K562 (cell line): ENCODE measurements at regions not wholly inside any gene's neighbourhood (a gene's known extent, or its start where the extent isn't known, plus 50 kb on each side); places are given as distances from the start of the nearest gene placed in this dataset.

Source experiments
- ATAC-seq: fragments of 200-7000 bp; cut with Tn5 transposase; 3 replicates; pipeline ENCODE4 v1.9.1; 2020; ENCODE audit warnings: moderate library complexity
- BruUV-seq: library from RNA; stranded (reverse); fragments of 400-500 nt; replicated peaks from 2 replicates; lab custom pipeline; 2021; lab: Mats Ljungman, UMichigan
- CTCF ChIA-PET: fragments of 300-600 bp; formaldehyde crosslinking; extraction: SDS; loops from one replicate; lab custom pipeline; 2021; ENCODE audit warnings: low intra/inter-chr PET ratio; lab: Yijun Ruan, JAX
- POLR2A ChIA-PET: fragments of 300-600, 350-650 bp; sonication (Branson Sonifier 250); formaldehyde crosslinking; extraction: SDS; loops from one replicate; lab custom pipeline; 2021; ENCODE audit warnings: antibody characterized with exemption, inconsistent platforms; lab: Yijun Ruan, JAX
- DNase-seq, 4 experiments: peaks; one replicate each; pipeline versions ENCODE4 v3.0.0 to v3.0.0-alpha.2; 2011 to 2018; ENCODE audit warnings: low spot score in 3 of 4, mixed read lengths in 3 of 4; ENCODE audit errors: extremely low read depth in 1 of 4
- FAIRE-seq: peaks from 2 replicates; lab custom pipeline; 2011; peaks lifted over from hg19 to GRCh38; lab: Jason Lieb, UNC
- H2AFZ ChIP-seq: 2 replicates; pipeline ENCODE4 v1.6.0; 2011; ENCODE audit warnings: low read depth, low read length, control low read depth, inconsistent platforms
- H3K27ac ChIP-seq: fragments of 200-600 bp; 3 replicates; pipeline ENCODE4 v1.8.0; 2011; ENCODE audit warnings: low read depth, mild to moderate bottlenecking, control low read depth, inconsistent platforms, low read length, moderate library complexity, mixed read lengths; ENCODE audit errors: extremely low read depth
- H3K27me3 ChIP-seq, 2 experiments: fragments of 300-600 bp in 1 of 2; 2 replicates in 1 of 2; 3 replicates in 1 of 2; pipeline versions ENCODE4 v1.6.0 to v1.8.0; 2011; ENCODE audit warnings: inconsistent platforms in 2 of 2, low read length in 2 of 2, mild to moderate bottlenecking in 1 of 2, mixed read lengths in 1 of 2, moderate library complexity in 1 of 2; ENCODE audit not compliant: control insufficient read depth in 2 of 2, insufficient read depth in 2 of 2
- H3K36me3 ChIP-seq: fragments of 300-600 bp; 3 replicates; pipeline ENCODE4 v1.8.0; 2011; ENCODE audit warnings: mild to moderate bottlenecking, low read length, inconsistent platforms; ENCODE audit not compliant: control insufficient read depth, insufficient read depth
- H3K4me1 ChIP-seq, 2 experiments: fragments of 200-600 bp in 1 of 2; replicated peaks in 1 of 2; 2 replicates in 1 of 2; 3 replicates in 1 of 2; pipeline versions ENCODE4 v1.5.1 to v1.8.0; 2011; ENCODE audit warnings: inconsistent platforms in 2 of 2, low read length in 2 of 2, mild to moderate bottlenecking in 1 of 2, mixed read lengths in 1 of 2, moderate library complexity in 1 of 2; ENCODE audit not compliant: control insufficient read depth in 2 of 2, insufficient read depth in 2 of 2
- H3K4me2 ChIP-seq: 2 replicates; pipeline ENCODE4 v1.6.1; 2011; ENCODE audit warnings: low read length, control low read depth, inconsistent platforms, mixed read lengths; ENCODE audit not compliant: insufficient read depth
- H3K4me3 ChIP-seq: fragments of 200-600 bp; sonication (generic), shearing (Covaris generic); 2 replicates; pipeline ENCODE4 v1.5.1; 2016; ENCODE audit warnings: control low read depth, inconsistent platforms
- H3K79me2 ChIP-seq: fragments of 200-600 bp; 3 replicates; pipeline ENCODE4 v1.8.0; 2011; ENCODE audit warnings: low read length, inconsistent platforms; ENCODE audit not compliant: control insufficient read depth, insufficient read depth
- H3K9ac ChIP-seq, 2 experiments: 2 replicates each; pipeline versions ENCODE4 v1.6.0 to v1.6.1; 2011; ENCODE audit warnings: low read depth in 2 of 2, low read length in 2 of 2, control low read depth in 1 of 2, inconsistent platforms in 1 of 2, mild to moderate bottlenecking in 1 of 2, mixed read lengths in 1 of 2; ENCODE audit not compliant: insufficient read depth in 1 of 2
- H3K9me1 ChIP-seq: one replicate; pipeline ENCODE4 v1.6.0; 2011; ENCODE audit warnings: inconsistent platforms, mild to moderate bottlenecking, low read length, moderate library complexity; ENCODE audit not compliant: control insufficient read depth, insufficient read depth
- H3K9me3 ChIP-seq: replicated peaks from 2 replicates; pipeline ENCODE4 v1.5.1; 2011; ENCODE audit warnings: low read depth, low read length, inconsistent platforms; ENCODE audit not compliant: control insufficient read depth, insufficient read depth
- H4K20me1 ChIP-seq: replicated peaks from 2 replicates; pipeline ENCODE4 v1.6.1; 2011; ENCODE audit warnings: low read length, inconsistent platforms, mixed read lengths; ENCODE audit not compliant: control insufficient read depth, insufficient read depth
- ESRRB ChIP-seq: fragments of 250-450 bp; sonication (Bioruptor Pico); IDR thresholded peaks from 2 replicates; pipeline ENCODE4 v1.5.0; 2020; ENCODE audit warnings: mild to moderate bottlenecking, moderate library complexity, borderline replicate concordance
- ETV1 ChIP-seq: fragments of 450-650 bp; conservative IDR thresholded peaks from 2 replicates; pipeline ENCODE4 v1.6.1; 2016; ENCODE audit warnings: missing genetic modification characterization, control low read depth, low read depth, missing compliant biosample characterization
- EZH2 ChIP-seq: IDR thresholded peaks from 2 replicates; pipeline ENCODE4 v1.6.1; 2012; ENCODE audit warnings: low read depth, mild to moderate bottlenecking, inconsistent platforms, low read length, borderline replicate concordance
- FOXA3 ChIP-seq, 2 experiments: fragments of 450-650 bp in 1 of 2; sonication (generic) in 1 of 2; formaldehyde crosslinking; IDR thresholded peaks in 1 of 2; conservative IDR thresholded peaks in 1 of 2; 2 replicates each; pipeline versions ENCODE4 v1.4.0 to v1.8.0; 2020 to 2022; ENCODE audit warnings: mild to moderate bottlenecking in 2 of 2, missing genetic modification reagents in 1 of 2
- HDAC8 ChIP-seq: fragments of 450-650 bp; IDR thresholded peaks from 2 replicates; pipeline ENCODE4 v1.6.1; 2016; ENCODE audit warnings: mild to moderate bottlenecking, missing genetic modification characterization, moderate library complexity, missing compliant biosample characterization
- MBD2 ChIP-seq: sonication (generic); IDR thresholded peaks from 2 replicates; pipeline ENCODE4 v1.6.1; 2016; ENCODE audit warnings: low read depth, borderline replicate concordance
- MITF ChIP-seq: IDR thresholded peaks from 2 replicates; pipeline ENCODE4 v1.6.1; 2014; ENCODE audit warnings: antibody characterized with exemption
- NBN ChIP-seq: fragments of 450-650 bp; IDR thresholded peaks from 2 replicates; pipeline ENCODE4 v1.6.1; 2016; ENCODE audit warnings: low read depth, mild to moderate bottlenecking
- NFIC ChIP-seq: fragments of 450-650 bp; IDR thresholded peaks from 2 replicates; pipeline ENCODE4 v1.6.1; 2017; ENCODE audit warnings: mild to moderate bottlenecking, inconsistent platforms
- PKNOX1 ChIP-seq: fragments of 450-650 bp; IDR thresholded peaks from 2 replicates; pipeline ENCODE4 v1.6.1; 2016
- PREB ChIP-seq: sonication (generic); formaldehyde crosslinking; IDR thresholded peaks from 2 replicates; pipeline ENCODE4 v1.8.1; 2023; ENCODE audit warnings: mild to moderate bottlenecking, missing genetic modification reagents
- PTTG1 ChIP-seq: fragments of 450-650 bp; IDR thresholded peaks from 2 replicates; pipeline ENCODE4 v1.6.1; 2016; ENCODE audit warnings: low read depth, mild to moderate bottlenecking, missing genetic modification characterization, missing compliant biosample characterization
- SRSF9 ChIP-seq: fragments of 200-400 bp; formaldehyde crosslinking; IDR thresholded peaks from 2 replicates; pipeline ENCODE4 v1.6.1; 2017; ENCODE audit warnings: low read depth, low read length, borderline replicate concordance
- STAT5B ChIP-seq: fragments of 250-450 bp; sonication (Bioruptor Pico); IDR thresholded peaks from 2 replicates; pipeline ENCODE4 v1.8.0; 2021; ENCODE audit warnings: mild to moderate bottlenecking, inconsistent platforms
- TCF15 ChIP-seq: fragments of 250-450 bp; sonication (Bioruptor Pico); IDR thresholded peaks from 2 replicates; pipeline ENCODE4 v1.8.0; 2022; ENCODE audit warnings: moderate library complexity, mild to moderate bottlenecking, inconsistent platforms
- USF1 ChIP-seq: sonication (generic); formaldehyde crosslinking; IDR thresholded peaks from 2 replicates; pipeline ENCODE4 v1.9.0; 2022; ENCODE audit warnings: mild to moderate bottlenecking, missing genetic modification reagents
- ZNF165 ChIP-seq: fragments of 250-450 bp; sonication (Bioruptor Pico); IDR thresholded peaks from 2 replicates; pipeline ENCODE4 v1.4.0; 2020; ENCODE audit warnings: borderline replicate concordance
- ZNF217 ChIP-seq: sonication (generic); formaldehyde crosslinking; IDR thresholded peaks from 2 replicates; pipeline ENCODE4 v1.8.0; 2022; ENCODE audit warnings: mild to moderate bottlenecking, missing genetic modification reagents
- ZNF668 ChIP-seq: fragments of 250-450 bp; sonication (Bioruptor Pico); IDR thresholded peaks from 2 replicates; pipeline ENCODE4 v1.8.0; 2022; ENCODE audit warnings: mild to moderate bottlenecking, inconsistent platforms
- ZNF717 ChIP-seq: fragments of 250-450 bp; sonication (Bioruptor Pico); IDR thresholded peaks from 2 replicates; pipeline ENCODE4 v1.5.0; 2021
- WGBS: fragments of 100-300 bp; shearing (Covaris generic); methylation state at CpG from one replicate; pipeline ENCODE4 v1.1.6; 2016; ENCODE audit warnings: low coverage, mixed read lengths; ENCODE audit not compliant: insufficient coverage; ENCODE audit errors: missing lambda C conversion rate; 5-methylcytosine and 5-hydroxymethylcytosine counted together
- in situ Hi-C: fragments of 300-500 bp; cut with MboI; formaldehyde crosslinking; loops from 4 replicates; pipeline ENCODE4 v1.15.0; 2018; ENCODE audit warnings: inconsistent platforms, mixed read lengths
- intact Hi-C: fragments of 100-400 bp; cut with micrococcal nuclease; formaldehyde crosslinking; loops from 2 replicates; pipeline ENCODE4 v1.14.2; 2022

- BruUV-seq = no TSS peak
- WGBS = 0% methylated on average over 3 of the region's 3 CpGs
- TF ChIP-seq MBD2 (no peak), ESRRB (CRISPR knock-in tag) (no peak), SRSF9 (no peak), HDAC8 (no peak), ZNF165 (no peak), EZH2 (no peak), PREB (no peak), TCF15 (CRISPR knock-in tag) (no peak), PTTG1 (tag) (no peak), FOXA3 (CRISPR knock-in tag; conservative IDR thresholded peaks at IDR 0.05 in 1 of 2, IDR thresholded peaks at IDR 0.05 in 1 of 2) (no peak), ZNF668 (no peak), STAT5B (no peak), NBN (no peak), USF1 (CRISPR knock-in tag) (no peak), ZNF217 (CRISPR knock-in tag) (no peak), PKNOX1 (no peak), NFIC (no peak), ETV1 (tag) (no peak), ZNF717 (CRISPR knock-in tag) (no peak), MITF (no peak)
Measured at GRCh38 chr20:58162986-58163385, 65.5 kb downstream of the ANKRD60 start.

More at GRCh38 chr20:58162986-58163385, 65.5 kb downstream of the ANKRD60 start:
- in situ Hi-C loops = no loop called here
- ChIA-PET POLR2A (no interaction called here), CTCF (no interaction called here)
- no peak overlapping the region for H3K4me2 ChIP-seq
- no peaks in the 10 kb centered on the region for H3K4me1 ChIP-seq
- FAIRE-seq (no peak), ATAC-seq (no peak), DNase-seq (no peak)
- H3K36me3 ChIP-seq = no peaks in the 10 kb centered on the region
- no peak overlapping the region for H3K9ac ChIP-seq
- H3K4me3 ChIP-seq = no peak overlapping the region
- H3K27ac ChIP-seq = no peak overlapping the region
- peaks cover 19 to 60% of the 10 kb centered on the region in 2 experiments for H3K27me3 ChIP-seq
- H3K79me2 ChIP-seq = no peaks in the 10 kb centered on the region
- H3K9me1 ChIP-seq = no peaks in the 10 kb centered on the region
- no peaks in the 10 kb centered on the region for H3K9me3 ChIP-seq
- no peaks in the 10 kb centered on the region for H4K20me1 ChIP-seq
- no peak overlapping the region for H2AFZ ChIP-seq
- intact Hi-C loops = no loop called here
